ENCODE measurements at regions not wholly inside any gene's neighbourhood (a gene's known extent, or its start where the extent isn't known, plus 50 kb on each side); places are given as distances from the start of the nearest gene placed in this dataset.
"Not testable (repeated sequence)": the region's sequence is repeated elsewhere in the genome, so short reads cannot be mapped to it uniquely, and the experiment has no call there.

GRCh38 chr2:131639001-131639620, 111.4 kb downstream of the CCDC74A start:
- not testable (repeated sequence) for DNase-seq (ENCODE audit: low read depth in 3 of 3)

GRCh38 chr2:131641414-131642206, 113.9 kb downstream of the CCDC74A start:
- no peak for DNase-seq (ENCODE audit: low read depth in 3 of 3)

DNA sequence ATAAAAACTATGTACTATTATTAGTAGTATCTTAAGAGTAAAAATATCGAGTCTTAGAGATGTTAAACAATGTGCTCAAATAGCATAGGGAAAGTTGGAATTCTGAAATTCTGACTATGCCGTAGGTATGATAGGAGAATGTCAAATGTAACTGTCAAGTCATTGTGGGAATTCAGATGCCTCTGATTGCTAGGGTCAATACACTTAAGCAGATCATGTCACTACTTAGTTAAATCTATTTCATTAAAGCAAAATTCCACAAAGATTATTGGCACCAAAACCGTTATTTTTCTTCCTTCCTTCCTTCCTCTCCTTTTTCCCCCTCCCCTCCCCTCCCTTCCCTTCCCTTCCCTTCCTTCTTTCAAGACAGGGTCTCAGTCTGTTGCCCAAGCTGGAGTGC, 115.5 kb downstream of the CCDC74A start:
- DNase-seq (ENCODE audit: low read depth in 3 of 3): not testable (repeated sequence)

- no peak for DNase-seq (ENCODE audit: low read depth in 3 of 3)
Measured at GRCh38 chr2:131645177-131645765, 117.6 kb downstream of the CCDC74A start.

- not testable (repeated sequence) for DNase-seq (ENCODE audit: low read depth in 3 of 3)
Measured at GRCh38 chr2:131646220-131646619, 118.5 kb downstream of the CCDC74A start.

DNA sequence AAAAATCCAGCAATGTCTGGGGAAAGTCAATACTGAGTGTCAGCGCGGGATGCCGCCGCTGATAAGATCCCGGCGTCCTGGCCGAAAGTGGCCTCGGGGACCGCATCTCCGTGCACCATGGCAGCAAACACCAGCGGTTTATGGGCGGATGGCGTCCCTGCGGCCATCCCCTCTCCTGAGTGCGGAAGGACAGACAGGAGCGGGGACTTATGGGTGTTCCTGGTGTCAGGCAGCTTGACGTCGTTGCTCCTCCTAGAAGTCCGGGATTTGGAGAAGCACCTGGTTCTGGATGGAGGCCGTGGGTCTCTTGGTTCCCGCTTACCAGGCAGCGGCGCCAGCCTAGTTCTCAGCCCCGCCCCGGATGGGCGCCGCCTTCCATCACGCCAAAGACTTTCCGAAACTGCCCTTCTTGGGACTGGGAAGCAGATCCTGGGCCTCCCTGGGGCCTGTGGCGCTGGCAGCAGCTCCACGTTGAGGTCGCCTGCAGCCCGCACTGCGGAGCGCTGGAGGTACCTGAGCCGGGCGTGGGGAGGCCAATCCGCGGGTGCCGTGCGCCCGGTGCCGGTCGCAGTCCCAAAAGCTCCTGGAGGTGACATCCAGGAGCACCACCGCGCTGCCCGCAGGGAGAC, 119.1 kb downstream of the CCDC74A start:
- no peak for DNase-seq (ENCODE audit: low read depth in 3 of 3)

- not testable (repeated sequence) for DNase-seq (ENCODE audit: low read depth in 3 of 3)
Measured at GRCh38 chr2:131648565-131648964, 120.9 kb downstream of the CCDC74A start.

DNA sequence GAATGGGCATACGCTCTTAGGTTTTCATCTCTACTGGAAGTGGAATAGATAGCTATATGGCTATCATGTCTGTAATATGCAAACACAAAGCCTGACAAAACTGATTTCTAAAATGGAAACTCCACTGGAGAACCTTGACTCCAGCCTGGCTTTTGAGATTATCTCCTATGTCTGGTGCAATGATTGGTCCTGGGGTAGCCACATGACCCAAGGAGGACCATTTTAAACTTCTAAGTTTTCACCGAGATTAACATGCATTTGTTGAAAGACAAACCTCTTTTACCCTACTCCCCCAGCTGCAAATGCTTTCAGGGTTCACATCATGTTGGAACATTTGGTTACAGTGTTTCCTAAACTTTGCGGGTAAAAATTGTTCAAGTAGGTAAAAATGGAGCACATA, 124.6 kb downstream of the CCDC74A start:
- DNase-seq (ENCODE audit: low read depth in 3 of 3): not testable (repeated sequence)

DNA sequence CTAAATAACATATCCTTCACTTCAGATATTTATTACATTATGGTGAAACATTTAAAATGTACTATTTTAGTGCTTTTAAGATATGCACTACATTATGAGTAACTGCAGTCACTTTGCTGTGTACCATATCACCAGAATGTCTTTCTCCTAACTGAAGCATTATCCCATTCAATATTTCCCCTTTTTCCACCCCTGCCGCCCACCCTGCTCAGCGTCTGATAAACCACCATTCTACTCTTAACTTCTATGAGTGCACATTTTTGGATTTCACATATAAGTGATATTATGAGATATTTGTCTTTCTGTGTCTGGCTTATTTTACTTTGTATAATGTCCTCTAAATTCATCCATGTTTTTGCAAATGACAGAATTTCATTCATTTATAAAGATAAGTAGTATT, 126.4 kb downstream of the CCDC74A start:
- not testable (repeated sequence) for DNase-seq (ENCODE audit: low read depth in 3 of 3)

DNA sequence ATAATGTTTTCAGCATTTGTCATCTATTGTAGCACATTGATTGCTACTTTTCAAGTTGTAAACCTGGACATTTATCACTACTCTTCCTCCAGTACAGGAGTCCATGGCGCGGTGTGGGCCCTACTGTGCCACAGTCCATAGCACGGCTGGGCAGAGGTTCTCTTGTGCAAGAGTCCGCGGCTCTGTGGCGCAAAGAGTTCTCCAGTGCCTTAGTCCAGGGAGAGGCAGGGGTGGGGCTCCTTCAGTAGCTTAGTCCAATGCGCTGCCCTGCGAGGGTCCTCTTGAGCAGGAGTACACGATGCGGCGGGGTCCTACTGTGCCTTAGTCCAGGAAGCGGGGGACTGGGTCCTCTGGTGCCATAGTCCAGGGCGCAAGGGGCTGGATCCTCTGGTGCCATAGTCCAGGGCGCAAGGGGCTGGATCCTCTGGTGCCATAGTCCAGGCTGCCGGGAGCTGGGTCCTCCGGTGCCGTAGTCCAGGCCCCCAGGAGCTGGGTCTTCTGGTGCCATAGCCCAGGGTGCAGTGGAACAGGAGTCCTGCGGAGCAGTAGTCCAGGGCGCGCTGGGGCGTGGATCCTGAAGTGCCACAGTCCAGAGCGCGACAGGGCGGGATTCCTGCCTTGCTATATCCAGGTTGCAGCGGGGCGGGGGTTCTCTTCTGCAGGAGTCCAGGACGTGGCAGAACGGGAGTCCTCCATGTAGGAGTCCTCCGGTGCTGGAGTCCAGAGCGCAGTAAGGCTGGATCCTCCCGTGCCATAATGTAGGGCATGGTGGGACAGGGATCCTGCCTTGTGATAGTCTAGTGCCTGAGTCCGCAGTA, 129.3 kb downstream of the CCDC74A start:
- no peak for DNase-seq (ENCODE audit: low read depth in 3 of 3)

DNA sequence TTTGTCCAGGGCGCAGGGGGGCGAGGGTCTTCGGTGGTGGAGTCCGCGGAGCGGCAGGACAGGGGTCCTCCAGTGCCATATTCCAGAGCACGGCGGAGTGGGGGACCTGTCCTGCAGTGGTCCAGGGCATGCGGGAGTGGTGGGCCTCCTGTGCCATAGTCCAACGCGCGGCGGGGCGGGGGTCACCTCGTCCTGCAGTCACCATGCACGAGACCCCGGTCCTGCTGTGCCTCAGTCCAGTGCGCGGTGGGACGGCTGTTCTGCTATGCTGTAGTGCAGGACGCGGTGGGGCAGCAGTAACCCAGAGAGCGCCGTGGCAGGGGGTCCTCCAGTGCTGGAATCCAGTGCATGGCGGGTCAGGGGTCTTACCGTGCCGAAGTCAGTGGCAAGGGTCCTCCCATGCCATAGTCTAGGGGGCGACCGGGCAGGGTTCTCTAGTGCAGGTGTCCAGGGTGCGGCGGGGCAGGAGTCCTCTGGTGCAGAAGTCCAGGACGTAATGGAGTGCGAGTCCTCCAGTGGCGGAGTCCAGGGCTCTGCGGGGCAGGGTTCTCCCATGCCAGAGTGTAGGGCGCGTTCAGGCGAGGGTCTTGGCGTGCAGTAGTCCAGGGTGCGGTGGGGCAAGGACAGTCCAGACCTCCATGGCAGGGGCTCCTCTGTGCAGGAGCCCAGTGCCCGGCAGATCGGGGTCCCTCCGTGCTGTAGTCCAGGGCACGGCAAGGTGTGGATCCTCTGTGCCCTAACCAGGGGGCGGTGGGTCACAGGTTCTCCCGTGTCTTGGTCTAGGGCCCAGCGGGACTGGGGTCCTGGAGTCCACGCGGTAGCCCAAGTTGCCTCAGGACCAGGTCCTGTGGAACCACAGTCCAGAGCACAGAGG, 130.4 kb downstream of the CCDC74A start:
- no peak for DNase-seq (ENCODE audit: low read depth in 3 of 3)

- no peak for DNase-seq (ENCODE audit: low read depth in 3 of 3)
Measured at GRCh38 chr2:131658769-131659131, 131.1 kb downstream of the CCDC74A start.

- no peak for DNase-seq (ENCODE audit: low read depth in 3 of 3)
Measured at GRCh38 chr2:131659168-131659572, 131.5 kb downstream of the CCDC74A start.

DNA sequence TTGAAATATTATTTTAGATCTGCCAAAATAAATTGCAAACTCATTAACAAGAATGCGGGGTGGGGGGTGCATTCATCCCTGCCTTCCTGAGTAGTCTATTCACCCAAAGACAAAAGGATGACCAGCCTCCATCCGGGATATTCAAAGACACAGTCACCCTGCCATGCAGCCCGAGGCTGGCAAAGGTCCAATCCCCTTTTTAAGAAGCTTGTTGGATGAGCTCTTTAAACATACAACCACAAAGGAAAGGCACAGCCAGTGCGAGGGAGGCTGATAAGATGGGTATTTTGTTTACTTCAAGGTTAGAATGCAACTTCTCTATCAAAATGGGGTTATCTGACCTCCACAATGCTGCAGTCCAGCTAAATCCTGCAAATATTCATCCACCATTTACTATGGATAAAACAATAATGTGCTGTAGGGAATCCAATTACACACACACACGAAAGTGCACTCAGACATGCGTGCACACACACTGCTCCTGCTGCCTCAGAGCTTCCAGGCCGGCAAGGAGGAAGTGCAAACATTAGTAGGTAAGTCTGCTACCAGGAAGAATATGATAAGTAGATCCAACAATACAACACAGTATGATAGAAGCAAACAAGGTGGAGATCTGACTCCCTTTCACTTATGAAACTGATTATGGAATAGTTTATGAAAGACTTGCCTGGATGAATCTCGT, 133.6 kb downstream of the CCDC74A start:
- DNase-seq (ENCODE audit: low read depth in 3 of 3): not testable (repeated sequence)

GRCh38 chr2:131661884-131662535, 134.3 kb downstream of the CCDC74A start:
- not testable (repeated sequence) for DNase-seq (ENCODE audit: low read depth in 3 of 3)

- DNase-seq (ENCODE audit: low read depth in 3 of 3): not testable (repeated sequence)
Measured at GRCh38 chr2:131663501-131663900, 135.8 kb downstream of the CCDC74A start.

GRCh38 chr2:131665716-131666115, 138.0 kb downstream of the CCDC74A start:
- DNase-seq (ENCODE audit: low read depth in 3 of 3): not testable (repeated sequence)

DNA sequence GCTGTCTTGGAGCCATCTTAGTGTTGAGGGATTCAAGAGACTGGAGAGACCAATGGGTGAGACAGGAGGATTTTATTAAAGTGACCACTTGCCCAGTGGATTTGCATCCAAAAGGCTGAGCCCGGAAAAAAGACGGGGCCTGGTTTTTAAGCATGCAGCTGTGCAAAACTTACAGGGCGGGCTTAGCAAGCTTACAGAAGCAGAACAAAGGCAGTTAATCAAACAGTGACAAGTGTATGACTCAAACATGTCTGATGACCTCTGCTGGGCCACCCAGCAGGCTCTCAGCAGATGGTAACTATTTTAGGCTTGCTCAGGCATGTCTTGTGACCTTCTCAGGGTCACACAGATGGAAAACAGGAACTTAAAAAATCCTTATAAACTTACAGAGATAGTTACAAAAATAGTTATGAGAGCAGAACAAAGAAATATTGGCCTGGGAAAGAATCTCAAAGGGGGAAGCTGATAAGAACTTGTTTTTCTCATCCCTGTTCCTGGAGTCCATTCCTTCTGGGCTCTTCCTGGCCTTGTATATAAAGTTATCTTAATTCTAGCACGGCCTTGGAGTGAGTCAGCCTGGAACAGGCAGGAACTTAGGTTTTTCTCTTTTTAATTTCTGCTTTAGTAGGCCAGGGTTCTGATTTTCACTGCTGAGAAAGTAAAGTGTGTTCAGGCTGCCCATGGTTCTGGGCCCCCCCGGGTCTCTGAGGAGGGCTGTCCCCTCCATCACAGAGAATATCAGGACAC, 141.3 kb downstream of the CCDC74A start:
- not testable (repeated sequence) for DNase-seq (ENCODE audit: low read depth in 3 of 3)
